SK-N-MC (cell line): ENCODE measurements at regions not wholly inside any gene's neighbourhood (a gene's known extent, or its start where the extent isn't known, plus 50 kb on each side); places are given as distances from the start of the nearest gene placed in this dataset.

Source experiments
- EZH2 ChIP-seq: fragments of 200-600 bp; sonication (generic); IDR thresholded peaks from one replicate; pipeline ENCODE4 v1.6.1; 2017; ENCODE audit warnings: antibody characterized with exemption
- POLR2AphosphoS5 ChIP-seq: IDR thresholded peaks from 2 replicates; pipeline ENCODE4 v1.6.1; 2012; ENCODE audit warnings: mild to moderate bottlenecking, low read depth, low read length, borderline replicate concordance

DNA sequence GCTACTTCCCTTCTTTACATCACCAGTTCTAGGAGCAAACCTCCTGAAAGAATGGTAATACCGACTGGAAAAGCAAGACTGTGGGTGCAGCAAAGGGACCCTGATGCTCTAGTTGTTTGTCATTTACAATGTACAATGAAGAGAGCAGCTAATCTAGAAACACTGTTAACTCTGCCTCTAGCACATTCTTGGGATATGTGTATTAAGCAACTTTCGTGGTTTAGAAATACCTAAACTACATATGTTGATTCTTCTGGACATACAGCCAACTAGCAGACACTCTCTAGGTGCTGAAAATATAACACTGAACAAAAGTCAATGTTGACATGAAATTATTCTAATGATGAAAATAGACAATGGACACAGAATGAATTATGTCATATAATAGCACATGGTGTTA lies 440.3 kb upstream of the MC4R start:
- TF ChIP-seq POLR2AphosphoS5: no peak
- no peak for TF ChIP-seq EZH2
